Tongue (tissue), 1 donor: ENCODE measurements at regions not wholly inside any gene's neighbourhood (a gene's known extent, or its start where the extent isn't known, plus 50 kb on each side); places are given as distances from the start of the nearest gene placed in this dataset.
A peak's percentile ranks its signal among the peaks of the same experiment; 100 is the strongest.

Source experiments
- DNase-seq: peaks from one replicate; pipeline ENCODE4 v3.0.0-alpha.2; 2015

GRCh38 chr7:53965716-53966115 lies 576.5 kb upstream of the VSTM2A start:
- DNase-seq = no peak

DNA sequence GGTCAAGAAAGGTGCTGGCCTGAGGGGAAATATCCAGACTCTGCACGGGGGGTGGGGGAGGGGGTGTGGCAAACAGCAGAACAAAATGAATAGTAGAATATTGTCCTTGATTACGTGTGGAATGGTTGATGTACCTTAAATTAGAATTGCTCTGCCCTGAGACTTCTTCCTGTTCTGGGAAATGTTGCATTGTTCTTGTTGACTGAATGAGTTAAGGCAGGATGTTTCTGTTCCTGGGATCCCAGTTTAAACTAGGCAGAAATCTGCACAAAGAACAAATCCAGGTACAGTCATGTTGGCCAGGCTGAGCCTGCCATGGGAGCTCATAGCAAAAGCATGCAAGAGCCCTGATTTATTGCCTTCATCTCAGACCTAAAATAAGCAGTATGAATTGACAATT lies 558.7 kb upstream of the VSTM2A start:
- no peak for DNase-seq

DNA sequence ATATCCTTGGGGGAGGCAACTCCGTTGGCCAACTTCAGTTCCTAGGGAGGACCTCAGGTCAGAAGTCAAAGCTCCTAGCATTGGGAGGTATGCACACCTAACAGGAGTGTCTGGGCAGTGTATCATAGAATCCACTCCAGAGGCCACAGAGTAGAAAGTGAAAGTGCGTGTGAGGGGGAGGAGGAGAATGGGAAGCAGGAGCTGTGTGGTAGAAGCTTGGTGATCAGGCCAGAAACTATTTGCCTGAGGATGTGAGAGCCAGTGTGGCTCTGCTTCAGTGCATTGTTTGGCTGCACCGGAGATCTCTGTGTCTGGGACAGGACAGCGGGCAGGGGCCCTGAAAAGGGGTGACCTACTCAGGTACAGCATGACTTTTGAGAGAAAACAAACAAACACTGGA lies 557.4 kb upstream of the VSTM2A start:
- no peak for DNase-seq

- DNase-seq = no peak
These were observed 553.8 kb upstream of the VSTM2A start for GRCh38 chr7:53988376-53988775.

GRCh38 chr7:53993224-53993623 lies 549.0 kb upstream of the VSTM2A start:
- peak; percentile 1 for DNase-seq

GRCh38 chr7:53996876-53997275 lies 545.3 kb upstream of the VSTM2A start:
- no peak for DNase-seq

- DNase-seq = no peak
These were observed 527.4 kb upstream of the VSTM2A start for GRCh38 chr7:54014765-54015164.

- peak; percentile 8 for DNase-seq
These were observed 526.9 kb upstream of the VSTM2A start for GRCh38 chr7:54015251-54015650.

DNA sequence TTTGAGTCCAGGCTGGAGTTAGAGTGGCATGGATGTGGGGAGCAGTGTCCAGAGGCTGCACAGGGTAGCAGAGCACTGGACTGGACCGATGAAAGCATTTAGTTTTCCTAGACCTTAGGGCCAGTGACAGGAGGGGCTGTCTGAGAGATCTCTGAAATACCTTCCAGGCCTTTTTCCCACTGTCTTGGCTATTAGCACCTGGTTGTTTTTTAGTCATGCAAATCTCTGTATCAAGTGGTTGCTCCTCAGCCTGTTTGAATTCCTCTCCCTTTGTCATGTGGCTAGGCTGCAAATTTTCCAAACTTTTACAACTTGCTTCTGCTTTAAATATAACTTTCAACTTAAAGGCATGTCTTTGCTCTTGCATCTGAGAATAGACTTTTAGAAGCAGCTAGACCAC lies 504.3 kb upstream of the VSTM2A start:
- no peak for DNase-seq

DNA sequence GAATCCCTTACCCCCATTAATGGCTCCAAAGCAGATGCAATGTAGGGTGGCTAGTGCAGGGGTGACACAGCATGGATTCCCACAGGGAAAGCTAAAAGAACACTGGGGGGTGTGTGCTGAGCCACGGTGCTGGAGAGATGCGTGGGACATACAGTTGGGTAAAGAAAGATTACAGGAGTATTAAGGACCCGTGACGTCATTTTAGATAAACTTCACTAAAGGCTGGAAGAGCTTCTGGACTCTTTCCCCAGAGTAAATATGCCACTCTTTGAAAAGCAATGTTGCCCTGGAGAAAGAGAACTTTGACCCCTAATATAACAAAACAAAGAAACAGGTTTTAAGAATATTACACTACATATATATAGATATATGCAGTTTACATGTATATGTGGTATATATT lies 481.5 kb upstream of the VSTM2A start:
- DNase-seq = no peak

GRCh38 chr7:54066643-54067042 lies 475.5 kb upstream of the VSTM2A start:
- no peak for DNase-seq

DNA sequence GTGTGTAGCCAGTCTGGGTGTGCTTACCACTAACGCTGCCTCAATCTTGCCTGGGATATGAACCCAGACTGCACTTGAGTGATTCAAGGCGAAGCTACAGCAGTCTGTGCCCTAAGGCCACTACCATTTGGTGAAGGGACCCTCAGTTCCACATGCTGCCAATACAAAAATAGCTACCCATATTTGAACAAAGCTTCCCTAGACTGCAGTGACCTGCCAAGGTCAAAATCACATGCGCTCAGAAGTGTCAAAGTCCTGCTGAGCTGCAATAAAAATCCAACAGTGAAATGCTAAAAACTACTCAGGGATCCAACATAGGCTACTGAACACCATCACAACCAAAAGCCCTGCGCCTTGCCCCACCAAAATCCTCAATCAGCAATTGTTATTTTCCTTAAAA lies 472.3 kb upstream of the VSTM2A start:
- DNase-seq = no peak

GRCh38 chr7:54072710-54073109 lies 469.5 kb upstream of the VSTM2A start:
- no peak for DNase-seq

DNA sequence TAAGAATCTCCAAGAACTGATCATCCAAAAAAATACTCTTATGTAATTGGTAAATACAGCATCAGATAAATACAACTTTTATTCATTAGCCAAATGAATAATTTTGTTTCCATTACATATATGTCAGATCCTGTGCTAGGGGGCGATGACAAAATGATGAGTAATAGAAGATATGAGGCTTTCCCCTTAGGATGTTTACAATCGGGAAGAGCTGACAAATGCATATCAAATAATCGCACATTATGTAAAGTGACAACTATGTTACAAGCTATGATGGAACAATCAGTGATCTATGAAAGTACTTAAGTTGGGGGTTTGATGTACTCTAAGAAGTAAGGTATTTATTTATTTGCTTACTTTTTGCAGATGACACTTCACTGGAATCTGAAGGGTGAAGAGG lies 465.6 kb upstream of the VSTM2A start:
- no peak for DNase-seq

GRCh38 chr7:54080525-54080924 lies 461.6 kb upstream of the VSTM2A start:
- DNase-seq = no peak

GRCh38 chr7:54080971-54081370 lies 461.2 kb upstream of the VSTM2A start:
- DNase-seq = no peak

GRCh38 chr7:54084340-54084739 lies 457.8 kb upstream of the VSTM2A start:
- no peak for DNase-seq

- no peak for DNase-seq
These were observed 451.4 kb upstream of the VSTM2A start for GRCh38 chr7:54090652-54091213.

- DNase-seq = no peak
These were observed 450.9 kb upstream of the VSTM2A start for GRCh38 chr7:54091322-54091721.

DNA sequence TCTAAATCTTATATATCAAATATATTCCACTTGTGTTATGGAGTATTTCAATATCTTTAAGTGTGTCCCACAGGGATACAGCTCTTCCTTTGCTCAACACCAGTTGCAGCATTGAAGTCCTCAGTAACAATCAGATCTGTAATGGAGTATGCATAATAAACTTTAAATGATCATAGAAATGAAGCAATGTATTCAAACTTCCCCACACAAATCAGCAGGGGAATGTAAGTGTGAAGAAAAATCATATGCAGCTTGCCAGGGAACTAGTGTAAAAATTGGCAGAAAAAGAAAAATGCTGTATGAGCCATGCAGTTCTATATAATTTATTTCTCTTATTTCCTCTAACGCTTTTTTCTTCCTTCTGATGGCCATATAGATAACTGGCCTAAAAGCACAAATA lies 444.3 kb upstream of the VSTM2A start:
- DNase-seq = no peak

- no peak for DNase-seq
These were observed 432.7 kb upstream of the VSTM2A start for GRCh38 chr7:54109501-54109900.

GRCh38 chr7:54111814-54112511 lies 430.2 kb upstream of the VSTM2A start:
- DNase-seq = peak; percentile 20

- DNase-seq = peak; percentile 3
These were observed 429.6 kb upstream of the VSTM2A start for GRCh38 chr7:54112567-54112966.

DNA sequence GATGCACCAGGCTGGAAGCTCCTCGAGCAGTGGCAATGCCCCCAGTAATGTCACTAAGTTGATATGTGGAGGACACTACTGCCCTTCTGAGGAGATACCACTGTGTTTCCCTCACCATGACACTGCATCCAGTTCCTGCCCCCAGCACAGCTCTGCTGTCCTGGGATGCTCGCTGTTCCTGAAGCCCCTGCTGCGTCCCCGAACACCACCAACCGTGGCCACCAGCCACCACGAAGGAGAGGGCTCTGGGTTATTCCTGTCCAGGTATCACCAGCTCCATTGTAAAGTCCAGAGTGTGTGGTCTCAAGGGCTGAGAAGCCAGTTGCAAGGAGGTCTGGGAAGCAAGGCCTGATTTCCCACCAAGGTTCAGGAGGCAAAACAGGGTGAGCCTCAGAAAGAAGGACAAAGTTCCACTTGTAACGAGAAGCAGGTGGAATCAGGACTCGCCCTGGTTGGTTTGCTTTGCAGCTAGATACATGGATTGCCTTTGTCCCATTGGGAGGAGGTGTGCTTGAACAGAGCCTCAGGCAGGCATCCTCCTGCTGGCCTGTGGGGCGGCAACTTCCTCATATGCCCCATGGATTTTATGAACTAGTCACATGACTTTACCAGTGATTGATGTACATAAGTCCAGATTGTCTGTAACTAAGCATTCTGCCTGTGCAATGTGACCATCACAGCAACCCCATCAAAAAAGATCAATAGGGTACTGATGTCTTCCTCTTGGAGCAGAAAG lies 427.0 kb upstream of the VSTM2A start:
- DNase-seq = no peak
